Pancreas (tissue), 10 donors: ENCODE measurements at regions not wholly inside any gene's neighbourhood (a gene's known extent, or its start where the extent isn't known, plus 50 kb on each side); places are given as distances from the start of the nearest gene placed in this dataset.

Experiments used
- ATAC-seq, 4 donors: fragments of 200-7000 bp; cut with Tn5 transposase; one replicate each; pipeline versions ENCODE4 v1.8.0 to v1.9.1; 2020; ENCODE audit warnings: mild to moderate bottlenecking in 4 of 4, moderate library complexity in 4 of 4
- DNase-seq, 6 donors: peaks; one replicate each; pipeline ENCODE4 v3.0.0-alpha.2; 2020
- FAIRE-seq: peaks from 2 replicates; lab custom pipeline; 2012; peaks lifted over from hg19 to GRCh38; lab: Jason Lieb, UNC
- H3K27ac ChIP-seq, 4 donors: fragments of 200-600 bp; sonication (generic); 1 replicate in 3 of 4; 2 replicates in 1 of 4; pipeline versions ENCODE4 v1.5.0 to v1.8.0; 2020
- H3K27me3 ChIP-seq, 4 donors: fragments of 200-600 bp; one replicate each; pipeline ENCODE4 v1.8.0; 2021
- H3K36me3 ChIP-seq, 3 donors: fragments of 200-600 bp; sonication (generic) in 1 of 3; one replicate each; pipeline versions ENCODE4 v1.5.0 to v1.8.0; 2020 to 2021
- H3K4me1 ChIP-seq, 3 donors: fragments of 200-600 bp; one replicate each; pipeline ENCODE4 v1.8.0; 2021
- H3K4me3 ChIP-seq, 4 donors: fragments of 200-600 bp; sonication (generic) in 2 of 4; one replicate each; pipeline versions ENCODE4 v1.5.0 to v1.8.0; 2020 to 2021
- H3K9me3 ChIP-seq, 4 donors: fragments of 200-600 bp; one replicate each; pipeline ENCODE4 v1.8.0; 2021
- WGBS, 2 donors: extraction: QIAGEN DNeasy Blood & Tissue Kit; methylation state at CpG; one replicate each; pipeline ENCODE4 v1.1.7; 2013; 5-methylcytosine and 5-hydroxymethylcytosine counted together
- intact Hi-C, 3 donors: fragments of 100-400 bp; cut with DNase I; formaldehyde crosslinking; loops; one replicate each; pipeline versions ENCODE4 v1.11.1 to v1.14.2; 2022
- TF ChIP-seq, protein P1 (sequence below), 4 donors: fragments of 200-600 bp; sonication (generic) in 3 of 4; IDR thresholded peaks; one replicate each; pipeline versions ENCODE4 v1.5.0 to v1.8.0; 2021; ENCODE audit warnings: antibody characterized with exemption in 4 of 4
- donor health status: healthy with polysubstance abuse.
- donor health status: DM: no; HTN: no; CAD: no; lungs with moderate emphysema.
- donor health status: DM: no; HTN: no; CAD: no.
- donor health status: control.
- donor health status: control.
- donor health status: Bipolar disorder and iron deficiency.
- donor health status: DM: yes; HTN: yes; CAD: no.
- donor health status: DM: no; HTN: no; CAD: no.
- donor health status: DM: no; HTN: no; CAD: no.
- donor health status: DM: yes; HTN: yes; CAD: no.

DNA sequence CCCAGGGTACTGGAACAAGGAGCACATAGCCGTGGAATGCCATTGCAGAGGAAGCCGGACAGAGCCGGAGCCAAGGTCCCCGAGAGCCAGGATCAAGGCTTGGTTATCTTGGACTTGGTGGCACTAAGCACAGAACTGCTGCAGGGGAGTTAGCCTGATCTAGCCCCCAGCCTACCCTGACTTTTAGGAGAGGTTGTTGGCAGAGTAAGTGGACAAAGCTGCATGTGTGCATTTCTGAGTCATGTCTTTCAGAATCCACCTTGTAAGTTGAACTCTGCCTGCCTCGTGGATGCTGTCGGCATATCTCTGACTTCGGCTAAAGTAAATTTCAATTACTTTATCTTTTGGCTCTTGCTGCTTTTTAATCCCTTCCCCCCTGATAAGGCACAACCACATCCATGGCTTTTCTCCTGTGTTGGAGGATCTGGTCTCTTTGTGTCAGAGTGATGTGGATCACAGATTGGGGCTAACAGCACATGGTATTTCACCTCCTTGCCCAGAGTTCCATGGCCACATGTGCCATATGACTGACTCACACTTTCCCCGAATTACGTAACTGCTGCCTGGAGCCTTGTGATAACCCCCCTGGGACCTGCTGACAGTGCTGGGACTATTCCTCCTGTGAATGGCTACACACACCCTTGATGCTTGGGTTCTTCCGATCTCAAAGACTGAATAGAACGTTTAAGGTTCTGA, 240.3 kb downstream of the EMP1 start:
- Histone ChIP-seq H3K36me3 (no peaks in the 10 kb centered on the region), H3K4me3 (no peak overlapping the region), H3K9me3 (no peaks in the 10 kb centered on the region), H3K27me3 (no peaks in the 10 kb centered on the region), H3K4me1 (no peaks in the 10 kb centered on the region), H3K27ac (no peak overlapping the region)
- TF ChIP-seq, protein P1, sequence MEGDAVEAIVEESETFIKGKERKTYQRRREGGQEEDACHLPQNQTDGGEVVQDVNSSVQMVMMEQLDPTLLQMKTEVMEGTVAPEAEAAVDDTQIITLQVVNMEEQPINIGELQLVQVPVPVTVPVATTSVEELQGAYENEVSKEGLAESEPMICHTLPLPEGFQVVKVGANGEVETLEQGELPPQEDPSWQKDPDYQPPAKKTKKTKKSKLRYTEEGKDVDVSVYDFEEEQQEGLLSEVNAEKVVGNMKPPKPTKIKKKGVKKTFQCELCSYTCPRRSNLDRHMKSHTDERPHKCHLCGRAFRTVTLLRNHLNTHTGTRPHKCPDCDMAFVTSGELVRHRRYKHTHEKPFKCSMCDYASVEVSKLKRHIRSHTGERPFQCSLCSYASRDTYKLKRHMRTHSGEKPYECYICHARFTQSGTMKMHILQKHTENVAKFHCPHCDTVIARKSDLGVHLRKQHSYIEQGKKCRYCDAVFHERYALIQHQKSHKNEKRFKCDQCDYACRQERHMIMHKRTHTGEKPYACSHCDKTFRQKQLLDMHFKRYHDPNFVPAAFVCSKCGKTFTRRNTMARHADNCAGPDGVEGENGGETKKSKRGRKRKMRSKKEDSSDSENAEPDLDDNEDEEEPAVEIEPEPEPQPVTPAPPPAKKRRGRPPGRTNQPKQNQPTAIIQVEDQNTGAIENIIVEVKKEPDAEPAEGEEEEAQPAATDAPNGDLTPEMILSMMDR (IDR thresholded peaks at IDR 0.05), result no peak
- FAIRE-seq, result no peak
- 21 to 35% methylated on average over 11 of the region's 11 CpGs for WGBS, 2 donors
- intact Hi-C loops, result no loop called here
- peak in 3 of 6 donors; percentile 25 to 53 (median 25) for DNase-seq
- ATAC-seq, result peak; percentile 83 to 94 (median 86)

DNA sequence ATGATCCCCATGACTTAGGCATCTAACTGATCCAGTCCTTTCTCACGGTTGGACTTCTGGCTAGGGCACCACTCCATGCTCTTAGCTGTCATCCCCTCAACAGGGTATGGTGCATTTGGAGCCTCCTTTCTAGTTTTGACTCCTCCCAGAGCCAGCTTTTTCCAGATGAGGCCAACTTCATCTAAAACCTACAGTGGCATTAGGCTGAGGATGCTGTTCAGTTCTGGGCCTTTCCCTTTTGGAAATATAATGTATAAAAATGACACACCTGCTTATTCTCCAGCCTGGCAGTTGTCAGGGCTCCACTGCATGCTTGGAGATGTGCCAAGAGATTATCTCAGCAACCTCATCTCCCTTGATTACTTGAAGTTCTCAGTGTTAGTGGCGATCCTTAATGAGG, 239.7 kb downstream of the EMP1 start:
- intact Hi-C loops, result no loop called here
- Histone ChIP-seq H3K27me3 (no peaks in the 10 kb centered on the region), H3K9me3 (no peaks in the 10 kb centered on the region), H3K4me1 (no peaks in the 10 kb centered on the region), H3K27ac (no peak overlapping the region), H3K36me3 (no peaks in the 10 kb centered on the region), H3K4me3 (no peak overlapping the region)
- ATAC-seq (no peak), FAIRE-seq (no peak), DNase-seq (no peak)
- TF ChIP-seq, protein P1 (IDR thresholded peaks at IDR 0.05), result no peak
- 40 to 43% methylated on average over 2 of the region's 2 CpGs for WGBS, 2 donors

DNA sequence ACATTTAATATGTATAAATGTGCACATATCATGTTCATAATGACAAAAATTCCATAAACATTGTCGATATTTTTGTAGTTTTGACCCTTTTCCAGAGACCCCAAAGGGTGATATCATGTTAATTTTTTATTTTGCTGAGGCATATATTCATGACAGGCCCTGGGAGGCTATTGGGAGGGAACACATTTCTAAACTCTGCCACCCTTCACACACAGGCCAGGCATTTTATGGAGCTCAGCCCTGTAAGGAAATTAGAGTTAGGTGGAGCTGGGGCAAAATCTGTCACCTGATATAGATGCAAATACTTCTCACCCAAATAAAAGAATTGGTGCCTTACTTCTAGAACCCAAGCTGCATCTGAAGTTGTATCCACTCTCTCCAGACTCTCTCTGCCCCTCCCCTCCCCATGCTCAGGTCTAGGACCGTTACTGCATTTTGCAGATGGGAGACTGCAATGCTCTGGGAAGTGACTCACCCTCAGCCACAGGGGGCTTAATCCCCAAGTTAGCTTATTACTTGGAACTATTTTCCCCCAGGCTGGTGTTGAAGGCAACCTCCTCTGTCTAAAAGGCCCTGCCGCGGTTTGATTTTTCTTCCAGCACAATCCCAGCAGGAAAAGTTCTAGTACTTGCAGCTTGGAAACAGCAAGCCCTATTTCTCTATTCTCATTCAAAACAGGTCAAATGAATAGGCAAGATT, 238.9 kb downstream of the EMP1 start:
- DNase-seq (no peak), ATAC-seq (no peak), FAIRE-seq (no peak)
- no peaks in the 10 kb centered on the region for H3K27me3 ChIP-seq
- H3K4me1 ChIP-seq, result no peaks in the 10 kb centered on the region
- H3K9me3 ChIP-seq, result no peaks in the 10 kb centered on the region
- intact Hi-C loops, result no loop called here
- TF ChIP-seq, protein P1 (IDR thresholded peaks at IDR 0.05), result no peak
- H3K4me3 ChIP-seq, result no peak overlapping the region
- 53 to 57% methylated on average over 4 of the region's 4 CpGs for WGBS, 2 donors
- no peak overlapping the region for H3K27ac ChIP-seq
- H3K36me3 ChIP-seq, result no peaks in the 10 kb centered on the region

DNA sequence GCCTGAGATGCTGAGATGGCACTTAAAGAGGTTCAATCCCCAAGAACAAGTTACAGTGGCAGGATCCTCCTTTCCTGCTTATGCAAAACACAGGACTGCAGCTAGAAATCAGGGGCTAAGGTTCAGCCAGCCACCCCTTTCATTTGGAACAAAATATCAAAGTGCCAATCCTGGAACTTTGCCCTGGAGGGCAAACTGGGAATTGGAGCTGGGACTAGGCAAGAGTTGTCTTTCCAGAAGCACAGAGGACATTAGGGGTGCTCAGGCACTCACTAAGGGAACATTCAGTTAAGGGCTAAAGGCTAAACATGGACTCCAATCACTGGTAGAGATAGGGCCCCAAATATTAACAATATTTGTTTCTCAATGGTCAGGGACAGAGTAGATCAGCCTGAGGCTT, 237.2 kb downstream of the EMP1 start:
- ATAC-seq (no peak), FAIRE-seq (no peak), DNase-seq (no peak)
- H3K9me3 ChIP-seq, result no peaks in the 10 kb centered on the region
- H3K4me1 ChIP-seq, result no peaks in the 10 kb centered on the region
- TF ChIP-seq, protein P1 (IDR thresholded peaks at IDR 0.05), result no peak
- intact Hi-C loops, result no loop called here
- no peaks in the 10 kb centered on the region for H3K36me3 ChIP-seq
- no peak overlapping the region for H3K4me3 ChIP-seq
- H3K27me3 ChIP-seq, result no peaks in the 10 kb centered on the region
- H3K27ac ChIP-seq, result no peak overlapping the region

DNA sequence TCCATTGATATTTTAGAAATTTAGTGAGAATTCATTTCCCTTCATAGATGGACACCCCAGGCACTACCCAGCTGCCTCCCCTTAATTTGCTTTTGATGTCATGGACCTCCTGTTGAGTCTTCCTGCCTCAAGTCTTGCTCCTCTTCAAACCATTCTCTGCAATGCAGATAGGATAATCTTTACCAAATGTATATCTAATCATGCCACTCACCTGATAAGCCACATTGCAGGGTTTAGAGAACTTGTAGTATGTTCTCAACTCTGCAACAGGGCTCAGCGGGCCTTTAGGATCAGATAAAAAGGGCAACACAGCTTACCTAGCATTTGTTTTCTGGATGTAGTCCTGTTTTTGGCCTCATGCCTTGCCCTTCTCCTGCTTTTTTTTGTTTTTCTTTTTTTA, 234.5 kb downstream of the EMP1 start:
- FAIRE-seq (no peak), ATAC-seq (no peak), DNase-seq (no peak)
- Histone ChIP-seq H3K27ac (no peak overlapping the region), H3K4me3 (no peak overlapping the region), H3K9me3 (no peaks in the 10 kb centered on the region), H3K36me3 (no peaks in the 10 kb centered on the region), H3K4me1 (no peaks in the 10 kb centered on the region), H3K27me3 (no peaks in the 10 kb centered on the region)
- intact Hi-C loops, result no loop called here
- WGBS, 2 donors, result 81 to 88% methylated on average over 1 of the region's 1 CpG
- TF ChIP-seq, protein P1 (IDR thresholded peaks at IDR 0.05), result no peak
